Ishikawa (cell line): ENCODE measurements at regions not wholly inside any gene's neighbourhood (a gene's known extent, or its start where the extent isn't known, plus 50 kb on each side); places are given as distances from the start of the nearest gene placed in this dataset.

Experiments used
- CEBPB ChIP-seq: IDR thresholded peaks from 2 replicates; pipeline ENCODE4 v1.6.1; 2012
- CREB1 ChIP-seq: IDR thresholded peaks from 2 replicates; pipeline ENCODE4 v1.6.1; 2012; ENCODE audit warnings: low read depth
- EGR1 ChIP-seq: IDR thresholded peaks from 2 replicates; pipeline ENCODE4 v1.6.1; 2012
- EP300 ChIP-seq: IDR thresholded peaks from 2 replicates; pipeline ENCODE4 v1.6.1; 2012; ENCODE audit warnings: borderline replicate concordance
- FOXM1 ChIP-seq: IDR thresholded peaks from 2 replicates; pipeline ENCODE4 v1.6.1; 2012; ENCODE audit warnings: low read depth, borderline replicate concordance
- NFIC ChIP-seq: IDR thresholded peaks from 2 replicates; pipeline ENCODE4 v1.6.1; 2012
- RAD21 ChIP-seq: IDR thresholded peaks from 2 replicates; pipeline ENCODE4 v1.6.1; 2012; ENCODE audit warnings: low read depth
- TAF1 ChIP-seq: IDR thresholded peaks from 2 replicates; pipeline ENCODE4 v1.6.1; 2012; ENCODE audit warnings: low read depth, mild to moderate bottlenecking
- TCF12 ChIP-seq: IDR thresholded peaks from 2 replicates; pipeline ENCODE4 v1.6.1; 2012; ENCODE audit warnings: low read depth
- TEAD4 ChIP-seq: IDR thresholded peaks from 2 replicates; pipeline ENCODE4 v1.6.1; 2012
- YY1 ChIP-seq: IDR thresholded peaks from 2 replicates; pipeline ENCODE4 v1.6.1; 2012; ENCODE audit warnings: low read depth
- ZBTB7A ChIP-seq: IDR thresholded peaks from 2 replicates; pipeline ENCODE4 v1.6.1; 2012; ENCODE audit warnings: low read depth
- TF ChIP-seq, protein P1 (sequence below): IDR thresholded peaks from 2 replicates; pipeline ENCODE4 v1.6.1; 2012
- TF ChIP-seq, protein P2 (sequence below): IDR thresholded peaks from 2 replicates; pipeline ENCODE4 v1.6.1; 2012; ENCODE audit warnings: low read depth, mild to moderate bottlenecking
- TF ChIP-seq, protein P3 (sequence below): IDR thresholded peaks from 2 replicates; pipeline ENCODE4 v1.6.1; 2012

DNA sequence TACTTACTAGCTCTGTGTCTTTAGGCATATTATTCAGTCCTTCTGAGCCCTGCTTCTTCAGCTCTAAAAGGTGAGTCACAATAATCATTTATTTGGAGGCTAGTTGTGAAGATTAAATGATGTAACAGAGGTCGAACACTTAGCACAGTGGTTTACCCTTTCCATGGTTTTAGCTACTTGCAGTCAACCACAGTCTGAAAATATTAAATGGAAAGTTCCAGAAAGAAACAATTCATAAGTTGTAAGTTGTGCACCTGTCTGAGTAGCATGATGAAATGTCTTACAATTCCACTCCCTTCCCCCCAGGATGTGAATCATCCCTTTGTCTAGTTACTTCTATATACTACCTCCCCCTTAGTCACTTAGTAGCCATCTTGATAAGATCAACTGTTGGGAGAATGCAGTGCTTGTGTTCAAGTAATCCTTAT is 217.6 kb upstream of the THUMPD2 start:
- TF ChIP-seq ZBTB7A, result no peak
- TF ChIP-seq, protein P1, sequence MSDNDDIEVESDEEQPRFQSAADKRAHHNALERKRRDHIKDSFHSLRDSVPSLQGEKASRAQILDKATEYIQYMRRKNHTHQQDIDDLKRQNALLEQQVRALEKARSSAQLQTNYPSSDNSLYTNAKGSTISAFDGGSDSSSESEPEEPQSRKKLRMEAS, result no peak
- no peak for TF ChIP-seq NFIC
- TF ChIP-seq EGR1, result no peak
- TF ChIP-seq, protein P2, sequence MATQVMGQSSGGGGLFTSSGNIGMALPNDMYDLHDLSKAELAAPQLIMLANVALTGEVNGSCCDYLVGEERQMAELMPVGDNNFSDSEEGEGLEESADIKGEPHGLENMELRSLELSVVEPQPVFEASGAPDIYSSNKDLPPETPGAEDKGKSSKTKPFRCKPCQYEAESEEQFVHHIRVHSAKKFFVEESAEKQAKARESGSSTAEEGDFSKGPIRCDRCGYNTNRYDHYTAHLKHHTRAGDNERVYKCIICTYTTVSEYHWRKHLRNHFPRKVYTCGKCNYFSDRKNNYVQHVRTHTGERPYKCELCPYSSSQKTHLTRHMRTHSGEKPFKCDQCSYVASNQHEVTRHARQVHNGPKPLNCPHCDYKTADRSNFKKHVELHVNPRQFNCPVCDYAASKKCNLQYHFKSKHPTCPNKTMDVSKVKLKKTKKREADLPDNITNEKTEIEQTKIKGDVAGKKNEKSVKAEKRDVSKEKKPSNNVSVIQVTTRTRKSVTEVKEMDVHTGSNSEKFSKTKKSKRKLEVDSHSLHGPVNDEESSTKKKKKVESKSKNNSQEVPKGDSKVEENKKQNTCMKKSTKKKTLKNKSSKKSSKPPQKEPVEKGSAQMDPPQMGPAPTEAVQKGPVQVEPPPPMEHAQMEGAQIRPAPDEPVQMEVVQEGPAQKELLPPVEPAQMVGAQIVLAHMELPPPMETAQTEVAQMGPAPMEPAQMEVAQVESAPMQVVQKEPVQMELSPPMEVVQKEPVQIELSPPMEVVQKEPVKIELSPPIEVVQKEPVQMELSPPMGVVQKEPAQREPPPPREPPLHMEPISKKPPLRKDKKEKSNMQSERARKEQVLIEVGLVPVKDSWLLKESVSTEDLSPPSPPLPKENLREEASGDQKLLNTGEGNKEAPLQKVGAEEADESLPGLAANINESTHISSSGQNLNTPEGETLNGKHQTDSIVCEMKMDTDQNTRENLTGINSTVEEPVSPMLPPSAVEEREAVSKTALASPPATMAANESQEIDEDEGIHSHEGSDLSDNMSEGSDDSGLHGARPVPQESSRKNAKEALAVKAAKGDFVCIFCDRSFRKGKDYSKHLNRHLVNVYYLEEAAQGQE, result no peak
- no peak for TF ChIP-seq EP300
- TF ChIP-seq CEBPB, result no peak
- TF ChIP-seq TCF12, result no peak
- TF ChIP-seq, protein P3, sequence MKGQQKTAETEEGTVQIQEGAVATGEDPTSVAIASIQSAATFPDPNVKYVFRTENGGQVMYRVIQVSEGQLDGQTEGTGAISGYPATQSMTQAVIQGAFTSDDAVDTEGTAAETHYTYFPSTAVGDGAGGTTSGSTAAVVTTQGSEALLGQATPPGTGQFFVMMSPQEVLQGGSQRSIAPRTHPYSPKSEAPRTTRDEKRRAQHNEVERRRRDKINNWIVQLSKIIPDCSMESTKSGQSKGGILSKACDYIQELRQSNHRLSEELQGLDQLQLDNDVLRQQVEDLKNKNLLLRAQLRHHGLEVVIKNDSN, result no peak
- no peak for TF ChIP-seq RAD21
- TF ChIP-seq CREB1, result no peak

DNA sequence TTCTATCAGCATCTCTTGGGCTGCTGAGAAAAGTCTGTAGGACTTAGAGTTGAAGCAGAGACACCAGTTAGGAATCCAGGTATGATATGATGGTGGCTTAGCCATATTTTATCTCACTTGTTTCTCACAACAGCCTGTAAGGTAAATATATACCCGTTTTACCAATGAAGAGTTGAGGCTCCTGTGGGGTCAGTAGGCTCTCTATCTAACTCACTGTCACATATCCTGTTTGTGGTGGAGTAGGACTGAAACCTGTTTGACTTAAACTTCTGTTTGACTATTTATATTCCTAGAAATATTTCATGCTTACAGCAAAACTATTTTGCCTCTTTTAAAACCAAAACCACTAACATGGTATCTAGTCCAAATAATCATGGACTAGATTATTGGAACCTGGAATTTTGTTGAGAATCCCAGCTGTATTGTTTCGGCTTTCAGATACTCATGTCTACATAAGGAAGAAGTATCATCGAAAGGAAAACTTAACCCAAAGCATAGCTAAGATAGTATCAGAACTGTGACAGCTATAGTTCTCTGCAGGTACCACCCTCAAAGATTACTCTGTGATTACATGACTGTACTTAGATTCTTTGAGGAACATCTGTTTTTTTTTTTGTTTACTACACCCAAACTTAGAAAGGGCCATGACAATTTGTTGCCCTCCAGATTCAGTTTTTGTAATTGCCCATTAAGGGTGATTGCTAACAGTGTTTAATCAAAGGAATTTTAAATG is 216.1 kb upstream of the THUMPD2 start:
- TF ChIP-seq CREB1, result no peak
- TF ChIP-seq ZBTB7A, result no peak
- no peak for TF ChIP-seq NFIC
- TF ChIP-seq TEAD4, result no peak
- TF ChIP-seq TCF12, result no peak
- no peak for TF ChIP-seq YY1
- TF ChIP-seq EP300, result no peak
- TF ChIP-seq, protein P3, result no peak
- no peak for TF ChIP-seq RAD21

DNA sequence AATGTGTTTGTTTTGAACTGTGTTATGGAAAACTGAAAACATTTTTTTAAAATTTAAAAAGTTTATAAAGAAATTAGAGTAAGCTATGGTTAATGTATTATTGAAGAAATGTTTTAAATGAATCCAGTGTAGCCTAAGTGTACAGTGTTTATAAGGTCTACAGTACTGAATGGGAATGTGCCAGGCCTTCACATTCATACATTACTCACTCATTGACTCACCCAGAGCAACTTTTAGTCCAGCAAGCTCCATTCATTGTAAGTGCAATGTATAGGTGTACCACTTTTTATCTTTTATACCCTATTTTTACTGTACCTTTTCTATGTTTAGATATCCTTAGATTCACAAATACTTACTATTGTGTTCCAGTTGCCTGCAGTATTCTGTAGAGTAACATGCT is 215.1 kb upstream of the THUMPD2 start:
- TF ChIP-seq, protein P2, result no peak
- TF ChIP-seq TAF1, result no peak
- TF ChIP-seq EGR1, result no peak
- TF ChIP-seq, protein P3, result no peak
- TF ChIP-seq FOXM1, result no peak
- TF ChIP-seq CEBPB, result no peak
- no peak for TF ChIP-seq EP300
- TF ChIP-seq CREB1, result no peak
- no peak for TF ChIP-seq ZBTB7A
- TF ChIP-seq TCF12, result no peak
- TF ChIP-seq YY1, result no peak
- no peak for TF ChIP-seq TEAD4

DNA sequence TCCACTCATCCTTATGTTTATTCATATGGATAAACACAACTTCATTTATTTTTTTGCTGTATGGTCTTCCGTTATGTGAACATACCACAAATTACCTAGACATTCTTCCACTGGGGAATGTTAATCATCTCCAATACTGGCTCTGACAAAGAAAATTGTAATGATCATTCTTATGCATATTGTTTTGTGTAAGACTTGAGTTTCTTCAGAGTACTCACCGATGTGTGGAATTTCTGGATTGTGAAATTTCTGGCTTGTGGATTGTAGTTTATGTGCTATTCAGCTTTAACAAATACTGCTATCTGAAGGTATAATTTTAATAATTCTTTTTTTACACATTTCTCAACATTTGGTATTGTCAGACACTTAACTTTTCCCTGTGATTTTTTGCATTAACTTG is 212.2 kb upstream of the THUMPD2 start:
- no peak for TF ChIP-seq TCF12
- TF ChIP-seq, protein P3, result no peak
- TF ChIP-seq EGR1, result no peak
- TF ChIP-seq RAD21, result no peak
- no peak for TF ChIP-seq EP300
- TF ChIP-seq, protein P2, result no peak
